Subcutaneous abdominal adipose tissue (tissue), 5 donors: ENCODE measurements at regions not wholly inside any gene's neighbourhood (a gene's known extent, or its start where the extent isn't known, plus 50 kb on each side); places are given as distances from the start of the nearest gene placed in this dataset.
"Not testable (repeated sequence)": the region's sequence is repeated elsewhere in the genome, so short reads cannot be mapped to it uniquely, and the experiment has no call there.

Source experiments
- H3K27ac ChIP-seq: one replicate; pipeline ENCODE4 v1.7.0; 2013; ENCODE audit warnings: low read depth, mild to moderate bottlenecking, inconsistent platforms, low read length, moderate library complexity
- H3K27me3 ChIP-seq, 5 donors: one replicate each; pipeline ENCODE4 v1.7.0; 2013; ENCODE audit warnings: low read length in 5 of 5, inconsistent platforms in 1 of 5; ENCODE audit not compliant: control insufficient read depth in 5 of 5, insufficient read depth in 4 of 5
- H3K36me3 ChIP-seq, 5 donors: one replicate each; pipeline ENCODE4 v1.7.0; 2013; ENCODE audit warnings: low read length in 5 of 5; ENCODE audit not compliant: control insufficient read depth in 5 of 5, insufficient read depth in 5 of 5
- H3K4me1 ChIP-seq, 5 donors: one replicate each; pipeline ENCODE4 v1.7.0; 2013; ENCODE audit warnings: low read length in 5 of 5, mild to moderate bottlenecking in 3 of 5, moderate library complexity in 1 of 5; ENCODE audit not compliant: control insufficient read depth in 5 of 5, insufficient read depth in 5 of 5
- H3K4me3 ChIP-seq, 5 donors: one replicate each; pipeline ENCODE4 v1.7.0; 2013; ENCODE audit warnings: low read length in 5 of 5, low read depth in 1 of 5
- H3K9ac ChIP-seq, 5 donors: one replicate each; pipeline ENCODE4 v1.7.0; 2013; ENCODE audit warnings: low read length in 5 of 5, mild to moderate bottlenecking in 4 of 5, moderate library complexity in 3 of 5
- H3K9me3 ChIP-seq, 5 donors: one replicate each; pipeline ENCODE4 v1.7.0; 2013; ENCODE audit warnings: low read length in 5 of 5; ENCODE audit not compliant: control insufficient read depth in 5 of 5
- donor health status: healthy.
- donor health status: healthy.
- donor health status: healthy.
- donor health status: healthy.
- donor health status: healthy.

DNA sequence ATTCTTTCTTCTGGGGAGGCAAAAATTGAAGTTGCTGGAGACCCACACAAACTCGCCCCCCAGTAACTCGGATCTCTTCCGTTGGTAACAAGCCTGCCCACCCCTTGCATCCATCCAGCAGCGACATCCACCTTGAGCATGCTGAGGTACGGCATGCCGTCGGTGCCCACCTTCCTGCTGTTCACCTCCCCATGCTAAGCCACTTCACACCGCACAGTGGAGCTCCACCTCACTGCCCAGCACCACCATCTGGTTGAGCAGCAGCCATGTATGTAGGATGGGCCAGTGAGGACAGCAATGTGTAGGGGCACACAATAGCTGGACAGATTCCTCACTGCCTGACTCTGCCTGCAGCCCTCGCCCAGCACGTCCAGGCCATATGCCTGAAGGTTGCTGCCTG, 138.1 kb upstream of the ZNF92 start:
- no peaks in the 10 kb centered on the region for H3K36me3 ChIP-seq
- H3K27me3 ChIP-seq, result peaks cover 0 to 26% (median 4%) of the 10 kb centered on the region in 5 donors
- H3K9ac ChIP-seq, result no peak overlapping the region
- H3K9me3 ChIP-seq, result no peaks in the 10 kb centered on the region
- H3K4me1 ChIP-seq, result peaks cover 0 to 12% (median 9%) of the 10 kb centered on the region in 5 donors
- no peak overlapping the region for H3K27ac ChIP-seq
- no peak overlapping the region for H3K4me3 ChIP-seq

GRCh38 chr7:65233409-65234034, 140.1 kb upstream of the ZNF92 start:
- Histone ChIP-seq H3K27me3 (peaks cover 0 to 11% (median 0%) of the 10 kb centered on the region in 5 donors), H3K36me3 (no peaks in the 10 kb centered on the region), H3K9me3 (no peaks in the 10 kb centered on the region), H3K4me1 (no peaks in the 10 kb centered on the region), H3K27ac (no peak overlapping the region), H3K9ac (no peak overlapping the region), H3K4me3 (no peak overlapping the region)

GRCh38 chr7:65230231-65230630, 143.4 kb upstream of the ZNF92 start:
- no peaks in the 10 kb centered on the region for H3K36me3 ChIP-seq
- H3K4me3 ChIP-seq, result no peak overlapping the region
- H3K4me1 ChIP-seq, result no peaks in the 10 kb centered on the region
- no peak overlapping the region for H3K27ac ChIP-seq
- H3K9me3 ChIP-seq, result no peaks in the 10 kb centered on the region
- H3K9ac ChIP-seq, result no peak overlapping the region
- H3K27me3 ChIP-seq, result no peaks in the 10 kb centered on the region

- H3K9ac ChIP-seq, result no peak overlapping the region
- no peak overlapping the region for H3K27ac ChIP-seq
- no peaks in the 10 kb centered on the region for H3K36me3 ChIP-seq
- H3K4me3 ChIP-seq, result no peak overlapping the region
- no peaks in the 10 kb centered on the region for H3K4me1 ChIP-seq
- no peaks in the 10 kb centered on the region for H3K27me3 ChIP-seq
- H3K9me3 ChIP-seq, result no peaks in the 10 kb centered on the region
Observed at GRCh38 chr7:65225422-65226006, 148.1 kb upstream of the ZNF92 start.

DNA sequence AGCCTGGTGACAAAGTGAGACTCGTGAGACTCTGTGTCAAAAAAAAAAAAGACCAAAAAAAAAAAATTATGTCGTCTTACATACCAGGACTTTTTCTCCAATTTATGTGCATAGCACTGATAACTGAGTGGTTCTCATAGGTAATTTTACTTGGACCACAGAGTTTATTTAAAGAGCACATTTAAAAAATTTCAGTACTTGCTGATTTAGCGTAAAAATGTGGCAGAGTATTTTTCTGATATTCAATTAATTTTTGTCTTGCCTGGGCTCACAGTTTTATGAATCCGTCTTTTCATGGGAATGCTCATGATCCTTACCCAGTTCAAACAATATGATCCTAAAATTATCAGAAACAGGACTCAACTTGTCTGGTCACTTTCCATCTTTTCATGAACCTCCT, 151.0 kb upstream of the ZNF92 start:
- H3K36me3 ChIP-seq, result no peaks in the 10 kb centered on the region
- no peaks in the 10 kb centered on the region for H3K9me3 ChIP-seq
- H3K9ac ChIP-seq, result no peak overlapping the region
- no peaks in the 10 kb centered on the region for H3K27me3 ChIP-seq
- H3K4me1 ChIP-seq, result no peaks in the 10 kb centered on the region
- no peak overlapping the region for H3K27ac ChIP-seq
- H3K4me3 ChIP-seq, result no peak overlapping the region

DNA sequence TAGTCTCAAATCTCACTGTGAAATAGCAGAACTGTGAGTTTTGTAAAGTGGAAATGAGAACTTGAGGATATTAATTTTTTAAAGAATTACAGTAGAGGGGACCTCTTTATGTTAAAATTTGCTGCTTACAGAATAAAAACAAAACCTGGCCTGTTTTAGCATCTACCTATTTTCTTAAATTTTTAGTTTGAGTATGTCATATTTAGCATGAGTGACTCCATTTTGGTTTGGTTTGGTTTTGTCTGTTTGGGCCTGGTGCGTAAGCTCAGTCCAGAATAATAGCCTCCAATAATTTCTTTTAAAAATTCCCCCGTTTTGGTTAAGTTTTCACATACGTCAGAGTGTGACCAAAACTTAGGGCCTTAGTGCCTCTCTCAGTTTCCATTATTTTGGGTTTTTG, 152.0 kb upstream of the ZNF92 start:
- Histone ChIP-seq H3K4me1 (no peaks in the 10 kb centered on the region), H3K9me3 (no peaks in the 10 kb centered on the region), H3K4me3 (no peak overlapping the region), H3K36me3 (no peaks in the 10 kb centered on the region), H3K9ac (no peak overlapping the region), H3K27me3 (no peaks in the 10 kb centered on the region), H3K27ac (no peak overlapping the region)

DNA sequence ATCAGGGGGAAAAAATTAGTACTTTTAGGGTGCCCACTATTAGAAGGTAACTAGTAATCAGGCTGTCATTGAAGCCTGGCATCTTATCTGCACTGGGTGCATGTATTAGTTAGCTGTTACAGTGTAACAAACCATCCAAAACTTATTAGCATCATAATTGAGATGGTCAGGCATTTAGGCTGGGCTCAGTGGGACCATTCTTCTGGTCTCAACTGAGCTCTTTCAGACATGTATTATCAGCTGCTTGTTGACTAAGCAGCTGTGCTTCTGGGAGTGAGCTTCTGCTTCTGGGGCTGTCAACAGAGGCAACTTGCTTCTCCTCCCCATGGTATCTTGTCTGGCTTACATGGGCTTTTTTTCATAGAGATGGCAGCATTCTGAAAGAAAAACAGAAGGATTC, 154.0 kb upstream of the ZNF92 start:
- no peaks in the 10 kb centered on the region for H3K9me3 ChIP-seq
- H3K36me3 ChIP-seq, result no peaks in the 10 kb centered on the region
- H3K27me3 ChIP-seq, result no peaks in the 10 kb centered on the region
- no peak overlapping the region for H3K4me3 ChIP-seq
- H3K27ac ChIP-seq, result no peak overlapping the region
- H3K4me1 ChIP-seq, result no peaks in the 10 kb centered on the region
- no peak overlapping the region for H3K9ac ChIP-seq

DNA sequence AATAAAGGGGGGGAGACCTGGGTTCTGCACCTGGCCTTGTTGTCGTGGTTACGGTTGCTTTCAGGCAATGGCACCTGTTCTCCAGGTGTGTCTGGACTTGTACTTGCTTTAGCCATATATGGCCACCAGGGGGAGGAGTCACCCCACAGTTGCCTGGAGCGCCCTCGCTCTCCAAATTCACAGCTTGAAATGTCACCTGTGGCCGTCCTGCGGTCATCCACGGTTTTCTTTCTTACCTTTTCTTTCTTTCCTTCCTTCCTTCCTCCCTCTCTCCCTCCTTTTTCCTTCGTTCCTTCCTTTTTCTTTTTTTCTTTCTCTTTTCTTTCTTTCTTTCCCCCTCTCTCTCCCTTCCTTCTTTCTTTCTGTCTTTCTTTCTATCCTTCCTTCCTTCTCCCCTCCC, 157.2 kb upstream of the ZNF92 start:
- H3K4me1 ChIP-seq, result no peaks in the 10 kb centered on the region
- H3K27me3 ChIP-seq, result no peaks in the 10 kb centered on the region
- H3K36me3 ChIP-seq, result no peaks in the 10 kb centered on the region
- no peak overlapping the region for H3K27ac ChIP-seq
- H3K4me3 ChIP-seq, result no peak overlapping the region
- no peaks in the 10 kb centered on the region for H3K9me3 ChIP-seq
- no peak overlapping the region for H3K9ac ChIP-seq

- not testable (repeated sequence) for H3K9me3 ChIP-seq, H3K4me3 ChIP-seq, H3K27ac ChIP-seq, H3K36me3 ChIP-seq, H3K27me3 ChIP-seq, H3K4me1 ChIP-seq, H3K9ac ChIP-seq
Observed at GRCh38 chr7:65213260-65213659, 160.4 kb upstream of the ZNF92 start.

DNA sequence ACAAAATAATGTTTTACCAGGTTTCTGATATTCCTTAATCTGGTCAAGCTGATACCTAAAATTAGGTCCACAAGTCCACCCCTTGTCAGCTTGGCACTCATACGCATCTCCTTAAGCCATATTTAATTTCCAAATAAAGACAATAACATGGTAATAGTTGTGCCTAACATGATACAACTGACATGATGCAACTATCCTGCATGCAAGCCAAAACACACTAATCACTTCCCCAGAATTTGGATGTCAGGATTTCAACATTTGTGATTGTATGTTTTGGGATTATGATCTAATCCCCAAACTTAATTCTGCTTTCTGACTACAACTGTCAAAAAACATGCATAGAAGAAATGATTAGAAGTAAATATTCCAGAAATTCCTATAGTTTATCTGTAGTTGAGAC, 174.4 kb upstream of the ZNF92 start:
- not testable (repeated sequence) for H3K36me3 ChIP-seq, H3K4me1 ChIP-seq, H3K27ac ChIP-seq, H3K27me3 ChIP-seq, H3K9me3 ChIP-seq, H3K4me3 ChIP-seq, H3K9ac ChIP-seq
